ENCODE measurements at regions not wholly inside any gene's neighbourhood (a gene's known extent, or its start where the extent isn't known, plus 50 kb on each side); places are given as distances from the start of the nearest gene placed in this dataset.
"Not testable (repeated sequence)": the region's sequence is repeated elsewhere in the genome, so short reads cannot be mapped to it uniquely, and the experiment has no call there.

DNA sequence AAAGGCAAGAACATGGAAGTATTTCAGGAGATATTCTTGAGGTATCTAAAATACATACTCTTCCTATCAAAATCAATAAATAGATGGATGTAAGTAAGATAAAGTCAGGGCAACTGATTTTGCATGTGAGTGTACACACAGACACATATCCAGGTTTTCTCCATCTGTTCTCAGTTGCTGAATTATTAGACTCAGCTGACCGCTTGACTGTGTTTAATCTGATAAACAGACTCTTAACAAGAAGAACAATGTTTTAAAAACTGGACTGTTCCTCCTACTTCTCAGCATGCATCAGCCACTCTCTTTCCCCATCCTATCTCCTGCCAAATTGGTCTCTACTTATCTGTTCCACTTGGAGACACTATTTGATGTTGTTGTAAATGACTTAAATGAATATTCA lies 73.5 kb downstream of the GOLGA8G start:
- no peak for DNase-seq (ENCODE audit: low read depth in 4 of 4, low spot score in 3 of 4)

DNA sequence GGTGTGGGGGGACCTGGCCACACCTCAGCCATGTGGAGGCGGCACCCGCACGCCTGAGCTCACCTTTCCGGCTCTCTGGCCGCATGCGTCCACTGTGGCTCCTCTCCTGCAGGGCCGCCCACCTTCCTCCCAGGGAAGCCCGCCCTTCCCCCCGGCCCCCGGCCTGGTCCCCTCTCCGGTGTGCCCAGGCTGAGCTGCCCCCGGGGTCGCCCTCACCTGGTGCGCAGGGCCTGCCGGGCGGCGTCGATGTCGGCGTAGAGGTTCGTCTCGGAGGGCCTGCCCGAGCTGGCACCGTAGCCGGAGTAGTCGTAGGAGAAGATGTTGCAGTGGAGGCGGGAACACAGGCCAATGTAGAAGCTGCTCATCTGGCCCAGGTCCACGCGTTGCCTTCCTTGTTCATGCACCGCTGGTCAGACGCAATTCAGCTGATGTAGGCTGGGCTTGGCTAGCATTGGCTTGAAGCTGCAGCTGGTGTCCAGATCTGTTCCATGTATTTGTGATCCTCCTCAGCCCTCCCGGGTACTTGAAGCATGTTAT lies 75.3 kb downstream of the GOLGA8G start:
- DNase-seq (ENCODE audit: low read depth in 4 of 4, low spot score in 3 of 4) = peak in 1 of 4 donors; percentile 17

DNA sequence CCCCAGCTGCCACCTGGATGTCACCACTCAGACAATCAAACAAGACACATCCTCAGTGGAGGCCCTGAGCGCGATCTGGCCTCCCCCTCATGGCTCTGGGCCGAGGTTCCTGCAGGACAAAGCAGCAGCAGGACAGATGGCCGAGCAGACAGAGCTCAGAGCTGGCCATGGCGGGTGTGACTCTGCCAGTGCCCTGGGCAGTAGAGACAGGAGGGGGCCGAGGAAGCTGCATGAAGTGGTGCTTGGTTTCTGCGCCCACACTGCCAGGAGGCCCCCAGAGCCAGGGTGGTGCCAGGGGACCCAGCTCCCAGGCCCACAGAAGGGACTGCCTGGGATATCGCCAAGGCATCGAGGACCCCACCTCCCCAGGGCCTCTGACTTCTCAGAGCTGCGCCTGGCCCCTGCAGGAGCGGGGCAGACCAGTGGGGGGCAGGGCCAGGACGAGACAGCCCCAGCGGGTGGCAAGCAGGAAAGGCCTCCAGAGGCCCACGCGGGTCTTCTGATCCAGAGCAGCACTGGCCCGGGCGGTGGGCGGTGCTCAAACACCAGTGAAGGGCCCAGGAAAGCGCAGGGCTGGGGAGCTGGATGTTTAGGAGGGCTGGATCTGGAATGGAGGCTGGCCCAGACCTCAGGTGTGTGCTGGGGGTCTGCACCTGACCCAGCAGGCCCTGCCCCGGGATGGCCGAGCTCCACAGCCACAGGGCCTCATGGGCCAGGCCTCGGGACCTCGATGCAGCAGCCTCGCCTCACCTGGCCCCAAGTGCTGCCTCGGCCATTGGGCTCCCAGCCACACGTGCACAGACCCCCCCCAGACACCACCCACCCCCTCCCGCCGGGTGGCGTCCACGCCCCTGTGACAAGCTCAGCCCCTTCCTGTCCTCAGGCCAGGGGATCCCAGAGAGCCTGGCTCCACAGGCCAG lies 76.0 kb downstream of the GOLGA8G start:
- DNase-seq (ENCODE audit: low read depth in 4 of 4, low spot score in 3 of 4) = no peak

DNA sequence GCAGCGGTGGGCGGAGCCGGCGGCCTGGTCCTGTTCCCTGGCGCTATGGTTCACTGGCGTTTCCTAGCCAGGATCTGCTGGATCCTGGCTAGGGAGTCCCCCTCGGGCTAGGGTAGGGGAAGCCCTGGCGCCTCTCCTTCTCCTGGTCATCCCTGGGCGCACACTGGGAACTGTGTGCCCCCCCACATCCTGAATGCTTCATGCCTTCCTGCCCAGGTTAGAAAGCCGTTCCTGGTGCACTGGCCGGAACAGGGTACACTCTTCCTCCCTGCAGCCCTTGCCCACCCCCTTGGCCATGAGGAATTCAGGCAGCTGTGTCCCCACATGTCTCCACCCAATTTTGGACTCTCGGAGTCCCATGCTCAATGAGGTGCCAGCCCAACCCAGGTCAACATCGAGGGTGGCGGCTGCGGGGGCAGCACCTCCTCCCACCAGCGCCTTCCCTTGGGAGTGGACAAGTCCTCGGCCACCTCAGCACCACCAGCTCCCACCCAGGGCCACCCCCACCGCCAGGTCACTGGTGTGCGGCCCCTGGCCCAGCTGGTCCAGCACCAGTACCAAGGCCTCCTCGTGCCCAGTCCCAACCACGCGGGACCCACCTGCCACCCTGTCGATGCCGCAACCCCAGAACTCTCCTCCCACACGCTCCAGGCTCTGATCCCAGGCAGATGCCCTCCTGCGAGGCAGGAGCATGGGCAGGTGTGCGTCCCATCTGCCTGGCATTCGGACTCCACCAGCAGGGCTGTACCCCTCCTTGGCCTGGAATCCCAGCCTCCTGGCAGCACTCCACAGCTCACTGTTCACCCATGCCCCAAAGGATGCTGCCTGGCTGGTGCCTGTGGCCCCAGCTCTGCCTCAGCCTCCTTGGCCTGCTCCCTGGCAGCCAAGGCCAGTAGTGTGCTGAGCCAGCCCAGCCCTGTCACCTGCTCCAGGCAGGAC lies 77.0 kb downstream of the GOLGA8G start:
- DNase-seq (ENCODE audit: low read depth in 4 of 4, low spot score in 3 of 4) = peak in 1 of 4 donors; percentile 15

DNA sequence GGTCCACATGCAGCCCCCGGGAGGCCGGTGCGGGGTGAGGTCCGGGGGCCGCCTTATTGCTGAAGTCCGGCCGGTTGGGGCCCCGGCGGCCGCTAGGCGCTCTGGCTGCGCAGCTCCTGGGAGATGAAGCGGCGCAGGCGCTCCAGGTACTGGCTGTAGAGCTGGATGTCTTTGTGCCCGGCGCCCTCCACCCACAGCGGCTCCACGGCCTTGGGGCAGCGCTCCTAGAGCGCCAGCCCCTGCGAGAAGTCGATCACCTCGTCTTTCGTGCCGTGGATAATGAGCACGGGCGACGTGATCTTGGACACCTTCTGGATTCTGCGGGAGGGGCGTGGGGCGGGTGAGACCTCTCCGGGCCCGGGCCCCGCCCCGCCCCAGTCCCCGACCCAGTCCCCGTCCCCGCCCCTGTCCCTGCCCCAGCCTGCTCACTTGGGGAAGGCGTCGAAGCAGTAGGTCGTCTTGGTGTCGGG lies 76.3 kb downstream of the GOLGA8F start:
- not testable (repeated sequence) for DNase-seq (ENCODE audit: low read depth in 4 of 4, low spot score in 3 of 4)

Measured in left renal pelvis (tissue), 4 donors.